Tibial nerve (tissue), 4 donors: ENCODE measurements at regions not wholly inside any gene's neighbourhood (a gene's known extent, or its start where the extent isn't known, plus 50 kb on each side); places are given as distances from the start of the nearest gene placed in this dataset.

Experiments used
- DNase-seq, 2 donors: peaks; one replicate each; pipeline ENCODE4 v3.0.0-alpha.2; 2019; ENCODE audit warnings: low spot score in 2 of 2
- H3K27ac ChIP-seq, 4 donors: fragments of 200-600 bp; sonication (generic) in 3 of 4; one replicate each; pipeline ENCODE4 v1.5.1; 2017 to 2019; ENCODE audit warnings: mild to moderate bottlenecking in 1 of 4
- H3K27me3 ChIP-seq, 2 donors: fragments of 200-600 bp; sonication (generic) in 1 of 2; one replicate each; pipeline versions ENCODE4 v1.5.1 to v1.6.0; 2017 to 2019
- H3K36me3 ChIP-seq, 3 donors: fragments of 200-600 bp; sonication (generic); one replicate each; pipeline ENCODE4 v1.5.1; 2018 to 2019
- H3K4me1 ChIP-seq, 4 donors: fragments of 200-600 bp; sonication (generic) in 3 of 4; one replicate each; pipeline ENCODE4 v1.5.1; 2017 to 2019
- H3K4me3 ChIP-seq, 4 donors: fragments of 200-600 bp; sonication (generic) in 3 of 4; one replicate each; pipeline ENCODE4 v1.5.1; 2017 to 2019; ENCODE audit warnings: mild to moderate bottlenecking in 1 of 4, moderate library complexity in 1 of 4
- H3K9me3 ChIP-seq, 4 donors: fragments of 200-600 bp; sonication (generic) in 3 of 4; one replicate each; pipeline ENCODE4 v1.5.1; 2017 to 2019
- EP300 ChIP-seq, 2 donors: sonication (generic); formaldehyde crosslinking; IDR thresholded peaks; one replicate each; pipeline ENCODE4 v1.6.1; 2017; ENCODE audit warnings: antibody characterized with exemption in 2 of 2, mild to moderate bottlenecking in 1 of 2
- POLR2A ChIP-seq, 2 donors: fragments of 450-650 bp; IDR thresholded peaks; one replicate each; pipeline ENCODE4 v1.6.1; 2017; ENCODE audit warnings: antibody characterized with exemption in 2 of 2, mild to moderate bottlenecking in 2 of 2, moderate library complexity in 2 of 2
- WGBS, 2 donors: methylation state at CpG; one replicate each; pipeline ENCODE4 v1.1.5; 2018; 5-methylcytosine and 5-hydroxymethylcytosine counted together
- TF ChIP-seq, protein P1 (sequence below), 5 experiments: fragments of 200-600 bp in 3 of 5; fragments of 450-650 bp in 2 of 5; sonication (generic) in 3 of 5; IDR thresholded peaks; one replicate each; pipeline ENCODE4 v1.5.1; 2016 to 2019; ENCODE audit warnings: antibody characterized with exemption in 5 of 5, mild to moderate bottlenecking in 3 of 5, moderate library complexity in 2 of 5

DNA sequence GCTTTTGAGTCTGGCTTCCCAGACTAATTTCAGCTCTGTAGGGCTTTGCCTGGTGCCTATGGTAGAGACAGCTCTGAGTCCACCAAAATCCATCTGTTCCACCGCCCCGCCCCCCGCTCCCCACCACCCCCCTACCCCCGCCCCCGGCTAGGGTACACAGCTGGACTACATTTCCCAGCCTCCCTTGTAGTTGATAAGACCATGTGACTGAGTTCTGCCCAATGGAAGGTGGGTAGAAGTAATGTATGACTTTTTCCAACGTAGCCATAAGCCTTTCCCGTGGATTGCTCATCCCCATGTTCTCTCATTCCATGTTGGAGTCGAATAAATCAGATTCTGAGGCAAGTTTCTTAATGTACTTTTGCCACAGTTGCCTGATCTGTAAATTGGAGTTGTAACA lies 786.7 kb upstream of the EEF2KMT start:
- Histone ChIP-seq H3K9me3 (no peaks in the 10 kb centered on the region), H3K4me1 (no peaks in the 10 kb centered on the region), H3K36me3 (no peaks in the 10 kb centered on the region), H3K27me3 (no peaks in the 10 kb centered on the region), H3K27ac (no peak overlapping the region), H3K4me3 (no peak overlapping the region)
- DNase-seq = no peak
- WGBS, 2 donors = 80 to 91% methylated on average over 8 of the region's 8 CpGs
- TF ChIP-seq, protein P1, sequence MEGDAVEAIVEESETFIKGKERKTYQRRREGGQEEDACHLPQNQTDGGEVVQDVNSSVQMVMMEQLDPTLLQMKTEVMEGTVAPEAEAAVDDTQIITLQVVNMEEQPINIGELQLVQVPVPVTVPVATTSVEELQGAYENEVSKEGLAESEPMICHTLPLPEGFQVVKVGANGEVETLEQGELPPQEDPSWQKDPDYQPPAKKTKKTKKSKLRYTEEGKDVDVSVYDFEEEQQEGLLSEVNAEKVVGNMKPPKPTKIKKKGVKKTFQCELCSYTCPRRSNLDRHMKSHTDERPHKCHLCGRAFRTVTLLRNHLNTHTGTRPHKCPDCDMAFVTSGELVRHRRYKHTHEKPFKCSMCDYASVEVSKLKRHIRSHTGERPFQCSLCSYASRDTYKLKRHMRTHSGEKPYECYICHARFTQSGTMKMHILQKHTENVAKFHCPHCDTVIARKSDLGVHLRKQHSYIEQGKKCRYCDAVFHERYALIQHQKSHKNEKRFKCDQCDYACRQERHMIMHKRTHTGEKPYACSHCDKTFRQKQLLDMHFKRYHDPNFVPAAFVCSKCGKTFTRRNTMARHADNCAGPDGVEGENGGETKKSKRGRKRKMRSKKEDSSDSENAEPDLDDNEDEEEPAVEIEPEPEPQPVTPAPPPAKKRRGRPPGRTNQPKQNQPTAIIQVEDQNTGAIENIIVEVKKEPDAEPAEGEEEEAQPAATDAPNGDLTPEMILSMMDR (IDR thresholded peaks at IDR 0.05) = no peak
- TF ChIP-seq EP300 (IDR thresholded peaks at IDR 0.05) (no peak), POLR2A (IDR thresholded peaks at IDR 0.05) (no peak)

DNA sequence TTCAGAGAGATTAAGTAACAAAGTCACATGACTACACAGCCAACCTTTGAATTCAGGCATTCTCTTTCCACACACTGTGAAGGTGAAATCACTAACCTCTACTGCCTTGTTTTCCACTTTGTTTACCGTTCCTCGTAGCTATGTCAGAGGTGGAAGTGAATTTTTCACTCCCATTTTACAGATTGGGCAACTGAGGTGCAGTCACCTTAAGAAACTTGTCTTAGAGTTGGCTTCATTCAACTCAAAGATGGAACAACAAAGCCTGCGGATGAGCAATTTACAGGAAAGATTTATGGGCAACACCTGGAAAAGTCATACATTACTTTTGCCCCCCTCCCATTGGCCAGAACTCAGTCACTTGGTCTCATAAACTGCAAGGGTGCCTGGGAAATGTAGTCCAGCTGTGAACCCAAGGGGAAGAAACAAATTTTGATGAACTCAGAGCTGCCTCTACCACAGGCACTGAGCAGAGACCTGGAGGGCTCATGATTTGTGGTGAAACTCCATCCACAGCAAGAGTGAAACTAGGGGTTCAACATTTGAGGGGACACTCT lies 784.6 kb upstream of the EEF2KMT start:
- WGBS, 2 donors = 83 to 86% methylated on average over 3 of the region's 3 CpGs

DNA sequence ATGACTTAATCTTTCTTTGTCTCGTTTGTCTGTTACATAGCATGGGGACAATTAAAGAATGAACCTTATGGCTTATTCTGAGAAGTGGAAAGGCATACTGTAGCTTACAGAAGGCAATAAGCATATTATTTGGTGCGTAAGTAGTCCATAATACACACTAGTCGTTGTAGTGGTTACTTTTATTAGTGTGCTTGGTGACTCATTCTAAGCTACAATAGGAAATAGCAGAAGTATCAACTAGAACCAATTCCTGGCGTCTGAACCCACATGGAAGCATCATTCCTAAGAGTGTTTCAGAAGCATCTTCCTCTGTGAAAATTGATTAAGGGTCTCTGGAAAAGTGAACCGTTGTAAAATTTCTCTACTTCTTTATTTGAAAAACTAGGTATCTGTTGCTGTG lies 777.8 kb upstream of the EEF2KMT start:
- TF ChIP-seq, protein P1 (IDR thresholded peaks at IDR 0.05) = no peak
- TF ChIP-seq POLR2A (IDR thresholded peaks at IDR 0.05) = no peak
- TF ChIP-seq EP300 (IDR thresholded peaks at IDR 0.05) = no peak
- 65 to 70% methylated on average over 5 of the region's 5 CpGs for WGBS, 2 donors

More for the DNA sequence above, 784.6 kb upstream of the EEF2KMT start:
- H3K27me3 ChIP-seq = no peaks in the 10 kb centered on the region
- no peak for DNase-seq
- H3K4me3 ChIP-seq = no peak overlapping the region
- TF ChIP-seq POLR2A (IDR thresholded peaks at IDR 0.05) = no peak
- TF ChIP-seq EP300 (IDR thresholded peaks at IDR 0.05) = no peak
- TF ChIP-seq, protein P1 (IDR thresholded peaks at IDR 0.05) = no peak
- no peak overlapping the region for H3K27ac ChIP-seq
- H3K4me1 ChIP-seq = no peaks in the 10 kb centered on the region
- H3K9me3 ChIP-seq = no peaks in the 10 kb centered on the region
- H3K36me3 ChIP-seq = no peaks in the 10 kb centered on the region

DNA sequence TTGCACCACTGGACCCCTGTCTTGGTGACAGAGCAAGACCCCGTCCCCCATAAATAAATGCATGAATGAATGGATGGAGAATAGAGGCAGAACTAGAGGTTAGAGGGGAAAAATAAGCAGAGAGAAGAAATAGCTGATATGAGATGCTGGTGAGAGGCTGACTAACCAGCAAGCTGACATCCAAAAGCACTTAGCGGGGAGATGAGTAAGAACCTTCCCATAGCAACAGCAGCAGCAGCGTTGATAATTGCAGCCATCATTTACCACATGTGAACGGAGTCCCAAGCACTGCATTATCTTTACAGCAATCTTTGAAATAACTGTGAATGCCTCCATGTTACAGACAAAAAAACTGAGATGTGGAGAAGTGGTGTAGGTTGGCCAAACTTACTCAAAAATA lies 777.3 kb upstream of the EEF2KMT start:
- Histone ChIP-seq H3K27ac (no peak overlapping the region), H3K36me3 (no peaks in the 10 kb centered on the region), H3K4me3 (no peak overlapping the region), H3K4me1 (no peaks in the 10 kb centered on the region), H3K27me3 (no peaks in the 10 kb centered on the region), H3K9me3 (no peaks in the 10 kb centered on the region)
- TF ChIP-seq EP300 (IDR thresholded peaks at IDR 0.05) = no peak
- no peak for DNase-seq
- WGBS, 2 donors = 75 to 82% methylated on average over 4 of the region's 4 CpGs

More for the DNA sequence above, 777.8 kb upstream of the EEF2KMT start:
- H3K27me3 ChIP-seq = no peaks in the 10 kb centered on the region
- no peaks in the 10 kb centered on the region for H3K36me3 ChIP-seq
- H3K9me3 ChIP-seq = no peaks in the 10 kb centered on the region
- H3K4me1 ChIP-seq = no peaks in the 10 kb centered on the region
- no peak overlapping the region for H3K4me3 ChIP-seq
- no peak overlapping the region for H3K27ac ChIP-seq
- DNase-seq = no peak

DNA sequence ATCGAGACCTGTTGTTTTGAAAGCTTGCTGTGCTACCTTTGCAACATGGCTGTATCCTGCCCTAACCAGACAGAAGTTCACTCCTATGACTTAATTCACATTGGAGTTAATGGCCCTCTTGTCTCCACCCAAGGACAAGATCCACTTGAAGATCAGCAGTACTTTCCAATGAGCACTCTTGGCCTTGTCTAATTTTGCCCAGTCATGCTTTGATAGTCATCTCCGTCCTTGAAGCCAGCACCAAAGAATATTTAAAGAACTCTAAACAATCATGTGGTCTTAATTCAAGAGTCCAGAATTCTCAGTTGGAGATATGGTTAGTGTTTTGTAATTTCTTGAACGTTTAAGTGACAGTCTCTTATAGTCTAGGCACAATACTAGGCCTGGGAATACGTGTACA lies 775.6 kb upstream of the EEF2KMT start:
- Histone ChIP-seq H3K4me1 (no peaks in the 10 kb centered on the region), H3K4me3 (no peak overlapping the region), H3K36me3 (no peaks in the 10 kb centered on the region), H3K9me3 (no peaks in the 10 kb centered on the region), H3K27ac (no peak overlapping the region), H3K27me3 (no peaks in the 10 kb centered on the region)
- TF ChIP-seq EP300 (IDR thresholded peaks at IDR 0.05) = no peak
- TF ChIP-seq POLR2A (IDR thresholded peaks at IDR 0.05) = no peak
- TF ChIP-seq, protein P1 (IDR thresholded peaks at IDR 0.05) = no peak
- 69 to 72% methylated on average over 4 of the region's 4 CpGs for whole genome bisulfite sequencing, 2 donors
- no peak for DNase-seq
